Activated T-cell treated with anti-CD3 and anti-CD28 coated beads, Interleukin-2, amount 50 U/mL, for 48 hours (primary cell): ENCODE measurements at regions not wholly inside any gene's neighbourhood (a gene's known extent, or its start where the extent isn't known, plus 50 kb on each side); places are given as distances from the start of the nearest gene placed in this dataset.

Experiments used
- DNase-seq, 2 experiments: peaks; one replicate each; pipeline ENCODE4 v3.0.0-alpha.2; 2020

GRCh38 chr13:32863596-32863995, 152.6 kb upstream of the KL start:
- DNase-seq: no peak

GRCh38 chr13:32866921-32867320, 149.3 kb upstream of the KL start:
- no peak for DNase-seq

DNA sequence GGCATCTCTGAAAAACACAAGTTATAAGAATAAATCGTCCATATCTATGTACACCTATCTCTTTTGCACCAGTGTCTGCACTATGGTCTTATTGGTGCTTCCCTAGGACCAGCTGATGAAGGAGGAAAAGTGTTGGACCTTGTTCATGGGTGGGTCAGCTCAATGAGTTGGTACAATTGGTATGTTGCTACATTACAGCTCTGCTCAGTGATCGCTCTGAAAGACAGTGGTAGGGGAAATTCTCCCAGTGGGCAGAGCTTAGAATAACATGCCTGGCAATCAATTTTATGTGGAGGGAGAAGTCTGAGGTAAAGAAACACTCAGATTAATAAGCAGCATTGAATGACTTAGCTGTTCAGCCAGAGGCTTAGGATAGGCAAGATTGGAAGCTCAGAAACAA, 138.7 kb upstream of the KL start:
- DNase-seq: no peak

DNA sequence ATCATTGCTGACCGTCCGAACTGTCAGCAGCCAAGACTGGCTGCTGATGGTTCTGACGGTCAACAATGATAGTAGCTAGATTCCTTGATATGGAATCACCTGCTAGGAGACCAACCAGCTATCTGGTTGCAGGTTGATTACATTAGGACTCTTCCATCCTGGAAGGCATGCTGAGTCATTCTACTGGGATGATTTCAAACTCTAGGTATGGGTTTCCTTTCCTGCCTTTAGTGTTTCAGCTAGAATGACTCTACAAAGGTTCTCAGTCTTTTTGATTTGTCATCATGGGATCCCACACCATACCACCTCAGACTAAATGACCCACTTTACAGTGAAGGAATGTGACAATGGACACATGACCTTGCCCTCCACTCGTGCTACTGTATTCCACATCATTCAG, 138.1 kb upstream of the KL start:
- DNase-seq: no peak

GRCh38 chr13:32880636-32881035, 135.6 kb upstream of the KL start:
- no peak for DNase-seq

DNA sequence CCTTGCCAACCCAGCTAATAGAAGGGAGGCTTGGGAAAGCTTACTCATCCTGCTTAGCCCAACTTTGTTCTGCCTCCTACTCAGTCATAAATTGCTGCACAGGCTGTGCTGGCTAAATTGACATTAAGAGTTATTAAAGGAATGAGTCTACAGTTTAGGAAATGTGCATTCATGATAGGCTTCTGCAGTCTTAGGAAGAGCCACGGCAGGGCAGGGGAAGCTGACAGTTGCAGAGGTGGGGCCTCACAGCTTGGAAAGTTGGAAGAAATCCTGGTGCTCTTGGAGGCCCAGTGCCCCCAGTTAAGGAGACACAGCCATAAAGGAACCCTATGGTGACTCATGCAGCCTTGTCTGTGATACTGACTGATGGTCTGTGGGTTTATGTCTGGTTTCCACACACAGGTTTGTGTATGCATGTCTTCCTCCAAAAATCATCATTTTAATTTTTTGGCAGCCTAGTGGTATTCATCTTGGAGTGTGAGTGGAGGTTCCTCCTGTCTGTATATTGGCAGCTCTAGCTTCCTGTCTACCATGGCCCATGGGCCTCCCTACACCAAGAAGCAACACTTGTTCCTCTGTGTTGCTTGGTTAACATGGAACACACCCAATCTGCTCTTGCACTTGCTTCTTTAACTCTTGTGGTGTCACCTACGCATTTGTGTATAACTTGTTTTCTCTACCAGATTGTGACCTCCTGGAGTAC, 135.0 kb upstream of the KL start:
- no peak for DNase-seq

DNA sequence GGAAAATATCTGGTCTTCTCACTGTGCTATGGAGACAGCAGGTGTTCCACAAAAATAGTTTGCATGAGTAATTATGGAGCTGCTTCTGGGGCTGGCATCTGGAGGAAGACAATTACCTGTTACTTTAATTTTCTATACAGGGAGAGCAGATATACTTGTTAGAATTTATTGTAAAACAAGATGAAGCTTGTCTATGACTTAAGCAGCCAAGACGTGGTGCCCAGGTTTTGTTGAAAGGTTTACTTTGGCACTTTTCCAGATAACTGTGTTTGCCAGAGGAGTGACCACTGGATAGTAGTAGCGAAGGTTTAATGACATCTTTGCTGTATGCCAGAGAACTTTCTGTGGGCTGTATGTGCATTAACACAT, 134.5 kb upstream of the KL start:
- no peak for DNase-seq

DNA sequence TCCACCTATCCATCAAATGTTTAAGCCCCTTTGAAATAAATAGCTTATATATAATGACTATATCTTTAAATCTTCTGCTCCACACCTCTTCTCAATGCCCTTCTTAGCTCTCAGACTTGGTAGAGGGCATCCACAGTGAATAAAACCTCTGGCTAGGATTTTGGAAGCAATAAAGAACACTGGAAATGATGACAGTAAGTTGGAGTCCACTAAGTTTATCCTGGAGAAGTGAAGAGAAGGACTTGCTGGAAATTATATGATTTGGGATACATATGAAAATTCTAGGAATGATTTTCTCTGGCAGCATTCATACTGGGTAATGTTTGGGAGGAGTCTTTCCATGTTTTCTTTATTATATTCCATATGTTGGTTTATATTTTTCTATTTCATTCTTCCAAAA, 133.5 kb upstream of the KL start:
- no peak for DNase-seq

GRCh38 chr13:32883474-32883873, 132.7 kb upstream of the KL start:
- DNase-seq: no peak

GRCh38 chr13:32887617-32888016, 128.6 kb upstream of the KL start:
- no peak for DNase-seq

- DNase-seq: no peak
Observed at GRCh38 chr13:32889986-32890565, 126.1 kb upstream of the KL start.

GRCh38 chr13:32893176-32893575, 123.0 kb upstream of the KL start:
- no peak for DNase-seq

DNA sequence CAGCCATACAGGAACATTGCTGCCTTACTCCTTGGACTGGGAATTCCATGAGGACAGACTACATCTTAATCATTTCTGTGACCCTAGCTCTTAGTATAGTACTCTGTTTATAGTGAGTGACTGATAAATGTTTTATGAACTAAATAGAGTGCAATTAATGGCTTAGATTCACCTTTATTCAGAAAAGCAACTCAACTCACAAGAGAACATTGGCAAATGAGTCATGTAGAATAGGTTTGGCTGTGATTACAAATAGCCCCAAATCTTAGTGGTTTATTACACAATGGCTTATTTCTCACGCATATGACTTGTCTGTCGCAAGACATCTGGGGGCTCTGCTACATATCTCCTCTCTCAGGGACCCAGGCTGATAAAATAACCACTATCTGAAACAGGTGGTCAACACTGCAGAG, 121.6 kb upstream of the KL start:
- no peak for DNase-seq

DNA sequence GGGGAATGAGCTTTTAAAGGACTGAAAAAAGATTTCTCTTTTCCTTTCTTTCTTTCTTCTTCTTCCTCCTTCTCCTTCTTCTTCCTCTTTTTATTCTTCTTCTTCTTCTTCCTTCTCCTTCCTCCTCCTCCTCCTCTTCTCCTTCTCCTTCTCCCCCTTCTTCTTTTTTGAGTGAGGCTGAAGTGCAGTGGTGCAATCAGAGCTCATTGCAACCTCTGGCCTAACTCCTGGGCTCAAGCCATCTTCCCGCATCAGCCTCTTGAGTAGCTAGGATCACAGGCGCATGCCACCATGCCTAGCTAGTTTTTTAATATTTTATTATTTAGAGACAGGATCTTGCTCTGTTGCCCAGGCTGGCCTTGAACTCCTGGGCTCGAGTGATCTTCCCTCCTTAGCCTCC, 120.9 kb upstream of the KL start:
- no peak for DNase-seq

DNA sequence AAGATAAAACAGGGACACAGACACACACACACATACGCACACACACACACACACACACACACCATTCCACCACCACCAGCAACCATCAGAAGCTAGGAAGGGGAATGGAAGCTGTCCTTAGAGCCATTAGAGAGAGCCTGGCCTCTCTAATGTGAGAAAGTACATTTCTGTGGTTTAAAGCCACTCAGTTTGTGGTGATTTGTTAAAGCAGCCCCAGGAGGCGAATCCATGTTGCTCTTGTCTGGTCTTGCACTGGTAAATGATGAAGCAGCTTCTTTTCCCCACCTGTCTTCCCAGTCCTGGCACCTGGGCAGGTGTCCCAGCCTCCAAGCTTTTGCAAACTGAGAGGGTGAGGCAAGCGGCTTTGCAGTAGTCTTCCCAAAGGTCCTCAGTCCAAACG, 118.9 kb upstream of the KL start:
- DNase-seq: no peak

- DNase-seq: no peak
Observed at GRCh38 chr13:32902029-32902780, 114.0 kb upstream of the KL start.

DNA sequence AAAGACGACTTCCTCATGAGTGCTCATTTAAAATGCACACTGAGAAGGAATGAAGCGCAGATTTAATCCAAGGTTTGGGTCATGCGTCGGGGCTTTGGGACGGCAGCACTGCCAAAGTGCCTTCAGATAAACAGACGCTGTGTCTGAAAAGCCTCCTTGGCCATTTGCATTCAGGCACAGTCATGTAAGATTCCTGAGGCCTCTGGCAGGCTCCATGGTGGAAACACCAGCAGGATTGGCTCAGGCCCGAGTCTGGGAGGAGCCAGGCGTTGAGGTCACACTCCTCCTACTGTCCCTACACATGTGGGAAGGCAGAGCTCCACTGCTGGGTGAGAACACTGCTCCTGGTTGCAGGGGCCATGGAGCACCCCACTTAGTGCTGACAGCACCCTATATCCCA, 113.3 kb upstream of the KL start:
- no peak for DNase-seq

DNA sequence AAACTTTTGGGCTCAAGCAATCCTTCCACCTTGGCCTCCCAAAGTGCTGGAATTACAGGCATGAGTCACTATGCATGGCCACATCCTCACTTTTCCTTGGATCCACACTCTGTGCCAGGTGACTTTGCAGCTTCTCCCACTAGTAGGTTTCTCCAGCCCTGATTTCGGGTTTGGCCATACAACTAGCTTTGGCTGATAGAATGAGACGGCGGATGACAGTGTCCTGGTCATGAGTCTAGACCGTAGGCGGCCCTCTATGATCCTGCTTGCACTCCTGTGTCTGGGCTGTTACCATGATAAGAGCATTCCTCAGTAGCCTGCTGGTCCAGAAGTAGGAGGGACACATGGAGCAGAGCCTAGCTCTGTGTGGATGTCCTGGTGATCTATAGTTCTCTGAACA, 112.5 kb upstream of the KL start:
- no peak for DNase-seq

DNA sequence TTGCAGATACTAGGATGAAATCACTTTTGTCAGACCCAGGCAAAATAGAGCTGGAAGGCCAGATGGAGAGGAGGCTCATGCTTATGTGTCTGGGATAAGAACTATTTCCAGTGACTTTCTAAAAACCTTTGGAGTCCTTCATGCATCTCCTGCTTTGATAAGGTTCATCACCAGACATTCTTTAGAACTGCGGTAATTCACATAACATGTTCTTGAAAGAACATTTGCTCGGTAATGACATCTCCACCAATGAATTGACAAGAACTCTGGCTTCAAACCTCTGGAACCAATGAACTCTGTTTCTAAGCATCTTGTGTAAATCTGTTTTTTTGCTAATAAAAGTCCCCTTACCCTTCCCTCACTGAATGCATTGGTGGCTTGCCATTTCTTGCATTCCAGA, 112.0 kb upstream of the KL start:
- no peak for DNase-seq

- DNase-seq: peak in 1 of 2 experiments; percentile 29
Observed at GRCh38 chr13:32905063-32905863, 111.0 kb upstream of the KL start.

DNA sequence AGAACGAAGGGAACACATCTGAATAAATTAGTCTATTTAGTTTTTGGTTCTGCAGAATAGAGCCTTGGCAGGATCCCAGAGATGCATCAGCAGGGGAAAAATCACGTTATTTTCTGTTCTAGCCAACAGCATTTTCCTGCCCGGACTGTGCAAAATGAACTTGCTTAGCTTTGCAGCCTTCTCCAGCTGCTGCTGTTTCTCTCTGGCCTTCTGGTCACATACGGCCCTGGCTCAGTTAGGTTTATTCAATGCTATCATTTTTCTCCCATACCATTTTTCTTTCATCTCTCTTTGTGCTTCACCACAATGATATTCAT, 110.4 kb upstream of the KL start:
- no peak for DNase-seq

- no peak for DNase-seq
Observed at GRCh38 chr13:32907211-32907610, 109.0 kb upstream of the KL start.

DNA sequence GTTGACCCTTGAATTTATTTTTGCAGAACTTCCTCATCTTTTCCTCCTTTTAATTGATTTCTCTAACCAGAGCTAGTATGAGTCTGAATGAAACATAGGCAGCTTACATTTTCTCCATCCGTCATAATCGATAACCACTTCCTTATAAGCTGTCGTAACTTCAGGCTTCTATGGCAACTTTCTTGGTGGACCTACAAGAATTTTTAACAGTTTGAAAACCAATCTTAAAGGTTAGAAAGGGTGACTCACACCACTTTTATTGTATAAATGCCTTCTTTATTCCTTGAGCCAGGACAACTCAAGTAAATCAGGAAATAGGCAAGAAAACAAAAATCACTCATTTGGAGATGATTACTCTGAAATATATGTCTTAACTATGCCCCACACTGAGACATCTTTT, 105.7 kb upstream of the KL start:
- no peak for DNase-seq

DNA sequence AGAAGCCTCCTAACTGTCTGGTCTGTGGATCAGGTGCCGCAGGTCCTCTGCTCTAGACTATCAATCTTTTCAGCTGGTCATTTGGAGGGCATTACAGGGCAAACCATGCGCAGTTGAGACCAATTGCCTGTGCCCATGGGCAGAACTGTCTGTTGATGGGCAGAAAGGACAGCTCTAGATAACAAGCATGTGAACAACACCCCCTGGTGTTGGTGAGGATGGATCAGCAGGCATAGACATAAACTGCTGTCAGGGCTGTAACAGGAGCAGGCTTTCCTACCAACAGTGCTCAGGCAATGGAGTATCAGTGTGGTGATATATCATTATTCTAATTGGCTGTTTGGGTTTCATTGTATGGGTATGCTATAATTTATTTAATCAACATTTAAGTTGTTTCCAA, 104.7 kb upstream of the KL start:
- no peak for DNase-seq
